HG02981 (cell line): ENCODE measurements at regions not wholly inside any gene's neighbourhood (a gene's known extent, or its start where the extent isn't known, plus 50 kb on each side); places are given as distances from the start of the nearest gene placed in this dataset.

ENCODE experiments used
- ATAC-seq: cut with Tn5 transposase; IDR thresholded peaks from one replicate; pipeline ENCODE4 v1.9.1; 2021; ENCODE audit warnings: mild to moderate bottlenecking, moderate library complexity; ENCODE audit not compliant: unreplicated experiment

DNA sequence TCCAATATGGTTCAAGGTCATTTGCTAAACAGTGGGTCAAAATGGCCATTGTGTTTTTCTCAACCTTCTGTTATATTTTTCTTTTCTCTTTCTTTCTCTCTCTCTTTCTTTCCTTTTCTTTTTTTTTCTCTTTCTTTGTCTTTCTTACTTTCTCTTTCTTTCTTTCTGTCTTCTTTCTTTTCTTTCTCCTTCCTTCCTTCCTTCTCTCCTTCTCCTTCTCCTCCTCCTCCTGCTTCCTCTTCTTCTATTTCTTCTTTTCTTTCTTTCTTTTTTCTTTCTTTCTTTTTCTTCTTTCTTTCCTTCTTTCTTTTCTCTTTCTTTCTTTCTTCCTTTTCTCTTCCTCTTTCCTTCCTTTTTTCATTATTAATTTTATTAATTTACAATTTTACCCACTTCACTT lies 619.5 kb downstream of the IRX1 start:
- no peak for ATAC-seq

GRCh38 chr5:4216142-4216541 lies 620.5 kb downstream of the IRX1 start:
- no peak for ATAC-seq

- ATAC-seq: no peak
Observed at GRCh38 chr5:4220016-4220415, 624.4 kb downstream of the IRX1 start.

DNA sequence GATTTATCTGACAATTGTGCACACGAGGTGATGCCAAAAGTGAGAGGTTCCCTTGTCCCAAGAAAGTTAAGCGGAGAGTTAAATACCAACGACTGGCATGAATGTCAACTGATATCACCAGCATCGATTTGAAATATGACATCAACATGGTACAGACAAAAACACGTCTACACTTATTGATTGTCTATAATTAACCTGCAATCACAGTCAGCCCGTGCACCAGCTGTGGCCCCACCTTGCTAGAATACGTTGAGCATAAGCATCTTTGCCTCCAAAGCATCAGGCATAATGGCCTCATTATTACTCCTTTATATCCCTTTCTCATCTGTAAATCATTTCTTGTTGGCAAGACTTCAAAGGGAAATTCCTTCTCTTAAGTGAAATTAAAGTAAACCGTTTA lies 625.4 kb downstream of the IRX1 start:
- no peak for ATAC-seq

GRCh38 chr5:4222147-4222546 lies 626.5 kb downstream of the IRX1 start:
- ATAC-seq: no peak

DNA sequence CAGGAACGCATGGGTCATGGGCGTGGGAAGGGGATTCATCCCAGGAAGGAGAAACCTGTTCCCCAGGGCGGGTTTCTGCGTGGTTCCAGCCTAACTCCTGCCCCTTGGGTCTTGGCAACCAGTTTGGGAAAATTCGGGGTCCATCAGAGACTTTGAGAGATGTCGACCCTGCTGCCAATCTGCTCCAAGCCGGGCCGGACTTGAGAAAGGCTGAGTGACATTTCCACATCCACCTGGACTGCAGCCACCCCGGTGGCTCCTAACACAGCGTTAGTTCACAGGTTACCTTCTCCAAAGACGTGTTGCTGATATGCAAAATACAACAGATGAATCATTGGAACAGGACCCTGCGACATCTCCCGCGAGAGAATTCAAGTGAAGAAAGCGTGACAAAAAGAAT lies 627.2 kb downstream of the IRX1 start:
- no peak for ATAC-seq

GRCh38 chr5:4225741-4226140 lies 630.1 kb downstream of the IRX1 start:
- no peak for ATAC-seq

GRCh38 chr5:4226565-4226964 lies 630.9 kb downstream of the IRX1 start:
- ATAC-seq: no peak

- no peak for ATAC-seq
Observed at GRCh38 chr5:4228708-4229107, 633.1 kb downstream of the IRX1 start.

DNA sequence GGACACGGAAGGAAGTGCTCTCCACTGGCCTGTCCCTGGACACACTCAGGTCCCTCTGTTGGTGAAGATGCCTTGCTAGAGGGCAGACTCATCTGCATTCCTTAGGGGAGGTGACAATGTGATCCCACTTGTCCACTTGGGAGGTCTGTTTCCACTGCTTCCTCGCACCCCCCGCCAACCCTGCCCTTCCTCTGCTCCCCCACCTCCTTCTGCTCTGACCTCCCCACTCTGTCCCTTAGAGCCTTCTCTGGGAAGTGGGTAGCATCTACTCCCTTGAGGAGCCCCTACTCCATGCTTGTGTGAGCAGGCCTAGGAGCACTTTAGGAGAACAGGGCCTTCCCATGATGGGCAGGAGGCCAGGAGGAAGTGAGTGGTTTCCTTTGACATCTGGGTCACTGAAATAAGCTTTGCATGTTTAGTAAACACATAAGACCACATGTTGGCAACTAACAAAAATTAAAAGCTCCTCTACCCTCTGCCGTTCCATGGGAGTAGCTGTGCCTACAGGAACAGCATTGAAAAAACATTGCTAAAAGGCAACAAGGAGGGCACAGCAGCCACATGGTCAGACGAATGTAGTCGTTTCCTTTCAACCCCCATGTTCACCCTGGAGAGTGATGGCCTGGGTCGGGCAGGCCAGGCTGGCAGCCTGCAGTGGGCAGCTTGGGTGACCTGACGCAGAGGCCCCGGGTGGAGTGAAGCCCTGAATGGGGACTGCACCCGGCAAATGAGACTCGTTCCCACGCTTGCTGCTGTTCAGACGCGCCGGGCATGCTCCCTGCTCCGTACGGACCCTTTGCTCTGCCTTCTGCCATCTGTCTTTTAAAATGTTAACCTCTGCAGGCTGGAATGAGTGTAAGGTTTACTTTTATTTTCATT lies 634.0 kb downstream of the IRX1 start:
- no peak for ATAC-seq

- no peak for ATAC-seq
Observed at GRCh38 chr5:4230471-4230785, 634.8 kb downstream of the IRX1 start.

- ATAC-seq: no peak
Observed at GRCh38 chr5:4230786-4231641, 635.4 kb downstream of the IRX1 start.

DNA sequence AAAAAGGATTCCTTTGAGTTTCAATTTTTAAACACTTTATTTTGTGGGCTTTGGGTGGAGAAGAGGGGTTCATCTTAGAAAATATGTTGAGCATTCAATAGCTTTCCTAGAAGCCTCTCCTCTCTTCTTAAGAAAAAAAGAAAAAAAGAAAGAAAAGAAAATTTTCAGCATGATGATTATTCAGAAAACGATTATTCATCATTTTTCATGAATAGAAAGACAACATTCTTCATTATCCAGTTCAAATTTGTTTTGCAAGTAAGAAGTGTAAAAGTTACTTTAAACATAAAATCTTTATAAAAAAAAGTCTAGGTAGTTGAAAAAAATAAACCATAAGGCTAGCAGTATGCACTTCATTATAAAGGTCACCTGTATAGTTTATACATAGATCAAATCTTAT lies 636.5 kb downstream of the IRX1 start:
- no peak for ATAC-seq

- no peak for ATAC-seq
Observed at GRCh38 chr5:4233671-4234070, 638.0 kb downstream of the IRX1 start.

DNA sequence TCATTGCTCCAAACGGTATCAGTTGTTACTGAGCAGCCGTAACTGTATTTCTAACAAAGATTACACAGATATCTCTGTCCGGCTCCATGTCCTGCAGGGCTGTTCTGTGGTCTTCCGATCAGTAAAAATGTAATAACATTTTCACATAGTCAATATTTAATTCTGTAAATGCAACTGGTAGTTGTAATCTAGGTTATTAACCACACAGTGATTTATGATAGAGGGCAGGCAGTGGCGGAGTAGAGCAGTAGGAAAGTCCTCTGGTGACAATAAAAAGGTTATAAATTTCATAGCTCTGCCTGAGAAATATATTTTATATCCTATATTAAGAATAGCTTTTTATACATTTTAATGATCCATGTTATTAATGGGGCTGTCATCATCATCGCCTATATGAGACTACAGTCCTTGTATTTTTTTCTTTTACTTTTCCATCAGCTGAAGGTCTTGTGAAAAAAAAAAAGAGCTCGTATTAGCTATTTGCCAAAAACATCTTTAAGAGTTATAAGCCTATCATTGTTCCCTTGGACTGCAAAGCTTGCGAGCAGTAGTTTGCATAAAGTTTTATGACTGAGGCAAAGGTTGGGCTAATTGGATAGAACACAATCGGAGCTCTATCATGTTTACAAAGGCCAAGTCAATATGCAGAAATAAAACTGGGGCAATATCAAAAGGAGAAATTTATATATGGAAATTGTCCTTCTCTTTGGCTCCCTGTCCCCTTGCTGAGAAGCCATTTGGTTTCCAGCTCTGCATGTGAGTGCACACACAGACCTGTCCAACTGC lies 648.0 kb downstream of the IRX1 start:
- no peak for ATAC-seq

DNA sequence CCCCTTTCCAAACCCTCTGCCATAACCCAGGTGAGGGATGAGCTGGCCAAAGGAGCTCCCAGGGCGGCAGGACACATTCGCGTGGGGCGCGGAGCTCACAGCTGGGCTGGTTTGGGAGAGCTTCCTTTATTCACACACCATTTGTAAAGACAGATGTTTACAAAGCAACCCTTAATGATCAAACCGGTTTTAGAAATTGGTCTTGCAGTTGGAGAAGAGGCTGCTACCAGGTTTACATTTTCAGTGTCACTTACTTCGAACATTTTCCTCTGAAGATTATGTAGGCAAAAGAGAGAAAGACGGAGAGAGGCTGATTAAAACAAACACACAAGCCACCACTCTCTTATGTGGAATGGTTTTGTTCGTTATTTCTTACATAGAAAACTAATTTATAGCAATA lies 648.7 kb downstream of the IRX1 start:
- ATAC-seq: no peak

- no peak for ATAC-seq
Observed at GRCh38 chr5:4245076-4245475, 649.4 kb downstream of the IRX1 start.

GRCh38 chr5:4245511-4245910 lies 649.9 kb downstream of the IRX1 start:
- ATAC-seq: no peak

DNA sequence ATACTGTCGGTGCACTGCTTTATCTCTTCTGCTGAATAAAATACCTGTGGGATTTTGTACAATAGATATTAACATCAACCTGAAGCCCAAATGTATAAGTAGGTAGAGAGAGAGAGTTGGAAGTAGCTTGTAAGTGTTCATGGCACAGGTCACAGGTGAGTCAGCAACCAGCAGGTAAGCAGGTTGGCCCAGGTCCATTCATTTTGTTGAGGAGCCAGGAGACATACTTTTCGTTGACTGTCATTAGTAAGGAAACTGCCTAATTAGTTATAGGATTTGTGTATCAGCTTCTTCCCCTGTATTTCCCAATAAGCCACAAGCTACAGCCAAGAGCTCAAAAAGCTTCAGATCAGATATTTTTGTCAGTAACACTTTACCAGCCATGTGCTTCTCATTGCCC lies 650.8 kb downstream of the IRX1 start:
- ATAC-seq: no peak

GRCh38 chr5:4250254-4250653 lies 654.6 kb downstream of the IRX1 start:
- ATAC-seq: no peak

DNA sequence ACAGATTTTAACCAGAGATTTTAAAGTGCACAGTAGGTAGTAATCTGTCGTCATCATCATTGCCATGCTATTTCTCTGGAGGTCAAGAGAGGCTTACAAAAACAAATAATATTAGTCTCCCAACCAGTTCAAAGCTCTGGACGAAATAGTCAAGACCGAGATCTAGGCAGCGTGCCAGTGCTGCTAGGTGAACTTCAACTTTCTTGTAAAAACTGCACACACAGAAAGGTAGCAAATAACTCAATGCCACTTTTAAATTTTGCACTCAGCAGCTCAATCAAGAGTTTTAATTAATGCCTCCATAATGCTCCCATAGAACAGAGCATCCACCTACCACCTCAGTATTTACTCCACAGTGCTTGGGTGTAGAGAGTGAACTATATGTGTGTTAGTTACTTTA lies 656.8 kb downstream of the IRX1 start:
- ATAC-seq: no peak
